Aorta (tissue), 5 donors: ENCODE measurements at regions not wholly inside any gene's neighbourhood (a gene's known extent, or its start where the extent isn't known, plus 50 kb on each side); places are given as distances from the start of the nearest gene placed in this dataset.

Experiments
- ATAC-seq: fragments of 200-7000 bp; cut with Tn5 transposase; one replicate; pipeline ENCODE4 v1.9.1; 2022; ENCODE audit warnings: moderate library complexity; ENCODE audit not compliant: low FRiP score
- DNase-seq, 2 donors: peaks; one replicate each; pipeline ENCODE4 v3.0.0-alpha.2; 2020
- H3K27ac ChIP-seq, 2 donors: one replicate each; pipeline ENCODE4 v1.5.1; 2013; ENCODE audit warnings: low read length in 2 of 2, mild to moderate bottlenecking in 2 of 2, moderate library complexity in 2 of 2, control low read depth in 1 of 2, inconsistent platforms in 1 of 2, low read depth in 1 of 2
- H3K27me3 ChIP-seq, 2 donors: one replicate each; pipeline ENCODE4 v1.6.1; 2013; ENCODE audit warnings: control low read depth in 1 of 2, low read length in 1 of 2, mild to moderate bottlenecking in 1 of 2, moderate library complexity in 1 of 2; ENCODE audit not compliant: insufficient read depth in 2 of 2, control insufficient read depth in 1 of 2
- H3K36me3 ChIP-seq, 2 donors: one replicate each; pipeline ENCODE4 v1.6.1; 2013; ENCODE audit warnings: control low read depth in 1 of 2, low read length in 1 of 2, mild to moderate bottlenecking in 1 of 2; ENCODE audit not compliant: insufficient read depth in 2 of 2, control insufficient read depth in 1 of 2
- H3K4me1 ChIP-seq, 2 donors: one replicate each; pipeline ENCODE4 v1.6.1; 2013; ENCODE audit warnings: low read length in 2 of 2, control low read depth in 1 of 2, mild to moderate bottlenecking in 1 of 2, moderate library complexity in 1 of 2; ENCODE audit not compliant: insufficient read depth in 2 of 2, control insufficient read depth in 1 of 2
- H3K4me3 ChIP-seq, 2 donors: one replicate each; pipeline ENCODE4 v1.5.1; 2013; ENCODE audit warnings: low read length in 2 of 2, control low read depth in 1 of 2, mild to moderate bottlenecking in 1 of 2
- H3K9me3 ChIP-seq: one replicate; pipeline ENCODE4 v1.6.1; 2013; ENCODE audit warnings: mild to moderate bottlenecking, low read length; ENCODE audit not compliant: control insufficient read depth
- WGBS, 2 donors: extraction: QIAGEN DNeasy Blood & Tissue Kit; methylation state at CpG; one replicate each; pipeline ENCODE4 v1.1.7; 2013; 5-methylcytosine and 5-hydroxymethylcytosine counted together
- intact Hi-C, 2 donors: fragments of 100-400 bp; cut with DNase I; formaldehyde crosslinking; loops; one replicate each; pipeline versions ENCODE4 v1.14.2 to v1.15.0; 2022
- donor health status: healthy with polysubstance abuse.
- donor health status: Bipolar disorder and iron deficiency.
- donor health status: DM: no; HTN: no; CAD: no.
- donor health status: DM: no; HTN: no; CAD: no.
- donor health status: DM: yes; HTN: yes; CAD: no.

DNA sequence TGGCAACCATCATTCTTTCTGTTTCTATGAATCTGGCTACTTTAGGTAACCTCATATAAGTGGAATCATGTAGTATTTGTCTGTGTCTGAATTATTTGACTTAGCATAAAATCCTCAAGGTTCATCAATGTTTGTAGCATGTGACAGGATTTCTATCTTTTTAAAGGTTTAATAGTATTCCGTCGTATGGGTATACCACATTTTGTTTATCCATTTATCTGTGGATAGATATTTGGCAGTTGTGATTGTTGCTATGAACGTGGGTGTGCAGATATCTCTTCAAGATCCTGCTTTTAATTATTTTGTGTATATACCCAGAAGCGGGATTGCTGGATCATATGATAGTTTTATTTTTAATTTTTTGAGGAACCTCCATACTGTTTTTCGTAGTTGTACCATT is 421.7 kb downstream of the PCNX1 start:
- no peak for ATAC-seq
- H3K27ac ChIP-seq, result no peak overlapping the region

DNA sequence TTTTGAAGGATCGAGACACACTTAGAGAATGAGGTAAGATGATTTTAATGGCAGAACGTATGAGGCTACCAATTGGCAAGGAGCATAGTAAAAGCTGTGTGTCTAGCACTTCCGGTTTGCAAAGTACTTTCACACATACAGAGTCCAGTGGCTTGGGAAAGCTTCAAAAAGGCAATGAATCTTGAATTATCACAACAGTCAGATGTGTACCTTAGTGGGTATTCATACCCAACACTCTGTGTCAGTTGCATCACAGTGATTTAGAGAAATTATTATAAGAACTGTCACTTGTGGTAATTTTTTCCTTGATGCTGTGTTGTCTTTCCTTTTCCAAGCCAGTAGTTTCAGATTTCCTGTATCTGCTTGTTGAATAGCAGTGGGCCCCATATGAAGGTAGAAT is 424.1 kb downstream of the PCNX1 start:
- Histone ChIP-seq H3K4me3 (no peak overlapping the region), H3K27me3 (no peaks in the 10 kb centered on the region), H3K9me3 (no peaks in the 10 kb centered on the region), H3K36me3 (no peaks in the 10 kb centered on the region), H3K4me1 (no peaks in the 10 kb centered on the region), H3K27ac (no peak overlapping the region)
- ATAC-seq (no peak), DNase-seq (no peak)
- intact Hi-C loops, result no loop called here
- 2 to 7% methylated on average over 3 of the region's 3 CpGs for WGBS, 2 donors

More for the DNA sequence above, 421.7 kb downstream of the PCNX1 start:
- Histone ChIP-seq H3K4me3 (no peak overlapping the region), H3K36me3 (no peaks in the 10 kb centered on the region), H3K9me3 (no peaks in the 10 kb centered on the region), H3K4me1 (no peaks in the 10 kb centered on the region), H3K27me3 (no peaks in the 10 kb centered on the region)
- intact Hi-C loops, result loop anchor here in 1 of 2 donors (10.0 kb wide), 2 partner anchors 206 to 256 kb away; no protein-coding TSS in a partner anchor
- no peak for DNase-seq
- WGBS, 2 donors, result 96 to 99% methylated on average over 5 of the region's 5 CpGs

DNA sequence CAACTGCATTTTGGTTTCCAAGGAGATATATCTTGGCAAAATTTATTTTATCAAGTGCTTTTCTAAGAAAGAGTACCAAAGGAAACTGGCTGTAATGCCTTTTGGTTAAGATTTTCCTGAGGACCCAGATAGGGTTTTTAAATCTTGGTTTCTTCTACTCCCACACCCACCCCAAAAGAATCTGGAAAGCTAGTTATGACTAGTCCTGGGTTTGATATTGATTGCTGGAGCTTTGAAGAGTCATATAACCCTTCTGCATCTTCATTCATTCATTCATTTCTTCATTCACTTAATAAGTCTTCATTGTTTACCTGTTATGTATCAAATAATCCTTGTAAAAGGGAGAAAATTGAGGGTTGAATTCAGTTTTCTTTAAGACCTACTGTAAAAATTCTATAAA is 425.2 kb downstream of the PCNX1 start:
- Histone ChIP-seq H3K4me1 (no peaks in the 10 kb centered on the region), H3K27me3 (no peaks in the 10 kb centered on the region), H3K9me3 (no peaks in the 10 kb centered on the region), H3K4me3 (no peak overlapping the region), H3K36me3 (no peaks in the 10 kb centered on the region), H3K27ac (no peak overlapping the region)
- DNase-seq (no peak), ATAC-seq (no peak)
- intact Hi-C loops, result no loop called here

DNA sequence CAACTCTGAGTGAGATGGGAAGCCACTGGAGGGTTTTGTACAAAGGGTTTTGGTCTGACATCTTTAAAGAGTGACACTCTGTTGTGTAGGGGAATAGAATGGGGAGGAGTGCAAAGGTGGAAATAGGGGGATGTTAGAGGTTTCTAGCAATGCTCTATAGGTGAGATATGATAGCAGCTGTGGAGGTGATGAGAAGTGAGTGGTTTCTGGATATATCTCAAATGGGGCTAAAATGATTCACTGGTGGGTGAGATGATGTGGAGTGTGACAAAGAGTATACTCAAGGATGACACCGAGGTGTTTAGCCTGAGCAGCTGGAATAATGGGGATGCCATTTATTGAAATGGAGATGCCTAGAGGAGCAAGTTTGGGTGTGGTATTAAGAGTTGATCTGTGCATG is 426.4 kb downstream of the PCNX1 start:
- WGBS, 2 donors, result 95 to 97% methylated on average over 1 of the region's 1 CpG
- Histone ChIP-seq H3K27ac (no peak overlapping the region), H3K9me3 (no peaks in the 10 kb centered on the region), H3K27me3 (no peaks in the 10 kb centered on the region), H3K4me1 (no peaks in the 10 kb centered on the region), H3K4me3 (no peak overlapping the region), H3K36me3 (no peaks in the 10 kb centered on the region)
- ATAC-seq (no peak), DNase-seq (no peak)
- intact Hi-C loops, result no loop called here

DNA sequence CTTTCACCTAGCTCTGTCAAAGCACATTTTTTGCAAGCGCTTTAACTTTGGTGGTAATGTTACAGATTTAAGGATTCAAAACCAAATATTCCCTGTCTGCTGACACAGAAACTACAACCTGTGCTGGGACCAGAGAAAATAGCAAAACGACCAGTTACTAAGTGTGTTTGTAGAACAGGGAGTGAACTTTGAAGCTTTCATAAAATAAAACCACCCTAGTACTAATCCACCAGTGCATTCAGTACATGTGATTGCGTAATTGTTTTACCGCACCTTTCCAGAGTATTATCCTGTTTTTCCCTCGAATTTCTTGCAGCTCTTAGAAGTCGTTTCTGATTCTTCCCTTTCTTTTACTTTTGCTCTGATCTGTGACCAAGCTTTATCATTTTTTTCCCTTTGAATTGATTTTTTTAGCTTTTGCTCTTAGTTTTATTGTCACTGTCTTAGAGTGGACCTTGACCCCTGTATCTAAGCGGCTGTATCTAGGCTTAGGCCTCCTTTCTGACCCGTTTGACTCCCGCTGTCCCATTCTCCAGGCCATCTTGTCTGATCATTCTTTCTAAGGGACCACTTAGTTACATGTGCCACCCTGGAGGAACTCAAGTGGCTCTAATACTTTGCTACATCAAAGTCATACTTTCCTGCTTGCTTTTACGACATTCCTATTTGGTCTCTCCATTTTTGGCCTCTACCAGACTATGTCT is 429.4 kb downstream of the PCNX1 start:
- intact Hi-C loops, result no loop called here
- WGBS, 2 donors, result 95 to 96% methylated on average over 10 of the region's 10 CpGs
- no peaks in the 10 kb centered on the region for H3K9me3 ChIP-seq
- H3K27ac ChIP-seq, result no peak overlapping the region
- no peaks in the 10 kb centered on the region for H3K4me1 ChIP-seq
- ATAC-seq (no peak), DNase-seq (no peak)
- H3K36me3 ChIP-seq, result no peaks in the 10 kb centered on the region
- no peak overlapping the region for H3K4me3 ChIP-seq
- H3K27me3 ChIP-seq, result no peaks in the 10 kb centered on the region

DNA sequence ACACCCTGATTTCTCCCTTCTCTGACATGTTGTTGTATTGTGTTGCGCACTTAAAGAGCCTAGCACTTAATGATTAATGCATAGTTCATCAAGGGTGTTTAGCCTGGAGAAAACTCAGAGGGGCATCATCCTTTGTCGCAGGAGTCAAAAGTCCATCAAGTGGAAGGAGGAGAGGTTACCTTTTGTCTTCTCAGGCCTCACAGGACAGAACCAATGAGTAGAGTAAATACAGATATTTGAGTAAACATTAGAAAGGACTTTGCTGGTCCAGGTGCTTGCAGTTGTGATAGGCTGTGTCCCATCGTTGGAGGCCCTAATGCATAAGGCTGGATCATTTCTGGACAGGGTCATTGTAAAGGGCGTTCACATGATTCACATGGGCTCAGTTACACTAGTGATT is 430.9 kb downstream of the PCNX1 start:
- Histone ChIP-seq H3K27me3 (no peaks in the 10 kb centered on the region), H3K36me3 (no peaks in the 10 kb centered on the region), H3K9me3 (no peaks in the 10 kb centered on the region), H3K4me3 (no peak overlapping the region), H3K27ac (no peak overlapping the region), H3K4me1 (no peaks in the 10 kb centered on the region)
- intact Hi-C loops, result no loop called here
- WGBS, 2 donors, result 95 to 98% methylated on average over 4 of the region's 4 CpGs
- DNase-seq, result no peak
- ATAC-seq, result no peak

DNA sequence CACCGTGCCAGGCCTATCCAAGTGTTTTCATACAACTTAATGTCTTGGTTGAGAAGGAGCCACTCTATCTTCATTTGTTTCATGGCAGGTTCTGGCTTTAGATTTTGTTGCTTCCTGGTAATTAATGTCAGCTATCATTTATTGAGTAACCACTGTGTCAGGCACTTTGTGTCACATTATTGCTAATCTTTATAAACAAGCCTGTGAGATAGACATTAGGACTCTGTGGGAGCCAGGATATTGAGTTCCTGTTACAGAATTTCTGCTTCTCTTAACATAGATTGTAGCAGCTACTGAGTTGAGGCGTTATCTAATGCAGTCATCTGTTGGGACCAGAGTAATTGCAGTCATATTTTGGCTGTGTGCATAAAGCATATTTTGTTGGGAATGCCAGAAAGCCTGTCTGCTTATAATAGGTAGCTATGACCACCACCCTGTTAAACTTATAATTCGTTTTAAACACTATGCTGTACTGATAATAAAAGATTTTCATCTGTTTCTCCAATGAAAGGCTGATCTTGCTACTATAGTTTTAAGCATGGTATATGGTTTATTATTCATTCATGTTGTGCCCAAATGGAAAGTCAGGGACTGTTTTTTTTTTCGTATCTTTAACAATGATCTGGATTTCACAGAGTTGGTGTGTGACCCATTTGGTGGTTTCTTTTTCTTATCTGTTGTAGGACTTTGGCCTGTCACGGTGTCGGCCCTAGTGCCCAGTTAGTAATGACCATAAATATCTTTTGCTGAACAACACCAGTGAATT is 432.6 kb downstream of the PCNX1 start:
- Histone ChIP-seq H3K27me3 (no peaks in the 10 kb centered on the region), H3K4me3 (no peak overlapping the region), H3K27ac (no peak overlapping the region), H3K9me3 (no peaks in the 10 kb centered on the region), H3K36me3 (no peaks in the 10 kb centered on the region), H3K4me1 (peaks cover 2 to 7% of the 10 kb centered on the region in 2 donors)
- no peak for ATAC-seq
- DNase-seq, result no peak
- intact Hi-C loops, result no loop called here
- 51% methylated on average over 6 of the region's 6 CpGs for WGBS, 2 donors

DNA sequence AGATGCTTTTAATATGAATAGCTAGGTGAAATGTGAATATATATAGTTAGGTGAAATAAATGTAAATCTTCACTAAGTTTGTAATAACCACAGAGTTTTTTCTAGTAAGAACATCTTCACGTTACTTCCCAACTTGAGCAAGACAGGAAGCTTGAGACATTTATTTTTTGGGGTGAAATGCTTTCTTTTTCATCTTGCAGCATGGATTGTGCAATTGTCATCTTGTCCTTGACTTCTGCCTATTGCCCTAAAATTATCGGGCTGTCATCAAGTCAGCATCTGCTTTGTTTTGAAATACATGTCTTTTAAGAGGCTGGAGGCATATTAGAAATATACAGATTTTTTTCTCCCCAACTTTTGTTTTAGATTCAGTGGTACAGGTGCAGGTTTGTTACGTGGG is 433.9 kb downstream of the PCNX1 start:
- intact Hi-C loops, result no loop called here
- 95% methylated on average over 3 of the region's 3 CpGs for WGBS, 2 donors
- Histone ChIP-seq H3K27ac (no peak overlapping the region), H3K4me1 (peaks cover 2 to 7% of the 10 kb centered on the region in 2 donors), H3K27me3 (no peaks in the 10 kb centered on the region), H3K9me3 (no peaks in the 10 kb centered on the region), H3K4me3 (no peak overlapping the region), H3K36me3 (no peaks in the 10 kb centered on the region)
- DNase-seq (no peak), ATAC-seq (no peak)

DNA sequence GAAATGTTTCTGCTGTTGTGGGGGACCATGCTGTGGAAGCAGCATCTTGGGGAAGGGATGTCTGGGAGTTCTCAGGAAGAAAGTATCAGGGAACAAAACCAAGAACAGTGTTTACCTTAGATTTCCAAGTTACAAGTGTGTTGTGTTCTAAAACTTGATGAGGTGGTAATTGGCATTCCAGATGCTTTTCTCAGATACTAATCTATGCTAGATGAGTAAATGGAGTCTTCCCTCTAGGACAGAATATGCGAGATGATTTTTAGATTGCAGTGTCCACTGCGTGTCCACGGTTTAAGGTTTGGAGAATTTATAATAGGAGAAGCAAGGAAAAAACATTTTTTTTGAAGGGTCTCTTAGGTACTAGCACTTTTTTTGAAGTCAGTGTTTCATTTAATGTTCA is 436.5 kb downstream of the PCNX1 start:
- H3K27me3 ChIP-seq, result no peaks in the 10 kb centered on the region
- WGBS, 2 donors, result 84 to 90% methylated on average over 3 of the region's 3 CpGs
- ATAC-seq (no peak), DNase-seq (no peak)
- H3K9me3 ChIP-seq, result no peaks in the 10 kb centered on the region
- no peaks in the 10 kb centered on the region for H3K36me3 ChIP-seq
- peak overlapping the region; percentile 48 to 67 for H3K27ac ChIP-seq
- peaks cover 2 to 7% of the 10 kb centered on the region in 2 donors for H3K4me1 ChIP-seq
- intact Hi-C loops, result no loop called here
- no peak overlapping the region for H3K4me3 ChIP-seq
